BE2C (cell line): ENCODE measurements at regions not wholly inside any gene's neighbourhood (a gene's known extent, or its start where the extent isn't known, plus 50 kb on each side); places are given as distances from the start of the nearest gene placed in this dataset.

Source experiments
- DNase-seq: peaks from one replicate; pipeline ENCODE4 v3.0.0-alpha.2; 2020
- H3K27me3 ChIP-seq: fragments of 250-450 bp; sonication (Bioruptor Pico); 2 replicates; pipeline ENCODE4 v1.5.1; 2020; ENCODE audit warnings: mild to moderate bottlenecking
- H3K36me3 ChIP-seq: fragments of 250-450 bp; sonication (Bioruptor Pico); 2 replicates; pipeline ENCODE4 v1.5.1; 2020; ENCODE audit warnings: mild to moderate bottlenecking
- H3K4me1 ChIP-seq: fragments of 250-450 bp; sonication (Bioruptor Pico); 2 replicates; pipeline ENCODE4 v1.5.1; 2020
- H3K4me3 ChIP-seq: 2 replicates; pipeline ENCODE4 v1.5.1; 2011; ENCODE audit warnings: low read depth, low read length
- H3K9me3 ChIP-seq: fragments of 250-450 bp; sonication (Bioruptor Pico); 2 replicates; pipeline ENCODE4 v1.5.1; 2020
- CTCF ChIP-seq: IDR thresholded peaks from 2 replicates; pipeline ENCODE4 v1.5.1; 2012; ENCODE audit warnings: mild to moderate bottlenecking, low read depth, low read length

GRCh38 chr12:17416748-17417147 lies 673.2 kb downstream of the RERGL start:
- TF ChIP-seq CTCF, result no peak
- Histone ChIP-seq H3K27me3 (no peaks in the 10 kb centered on the region), H3K4me3 (no peak overlapping the region), H3K4me1 (no peaks in the 10 kb centered on the region), H3K36me3 (no peaks in the 10 kb centered on the region), H3K9me3 (no peaks in the 10 kb centered on the region; the same call in 1 of the 2 replicates)
- no peak for DNase-seq

GRCh38 chr12:17414596-17414995 lies 675.4 kb downstream of the RERGL start:
- H3K4me1 ChIP-seq, result no peaks in the 10 kb centered on the region
- H3K4me3 ChIP-seq, result no peak overlapping the region
- no peaks in the 10 kb centered on the region for H3K27me3 ChIP-seq
- DNase-seq, result no peak
- no peak for TF ChIP-seq CTCF
- H3K36me3 ChIP-seq, result no peaks in the 10 kb centered on the region
- H3K9me3 ChIP-seq, result no peaks in the 10 kb centered on the region; the same call in none of the 2 replicates

GRCh38 chr12:17411662-17412061 lies 678.3 kb downstream of the RERGL start:
- Histone ChIP-seq H3K36me3 (no peaks in the 10 kb centered on the region), H3K9me3 (no peaks in the 10 kb centered on the region; the same call in none of the 2 replicates), H3K4me1 (no peaks in the 10 kb centered on the region), H3K4me3 (no peak overlapping the region), H3K27me3 (no peaks in the 10 kb centered on the region)
- no peak for TF ChIP-seq CTCF
- DNase-seq, result no peak

- H3K36me3 ChIP-seq, result no peaks in the 10 kb centered on the region
- H3K4me3 ChIP-seq, result no peak overlapping the region
- no peaks in the 10 kb centered on the region for H3K9me3 ChIP-seq
- no peak for DNase-seq
- H3K27me3 ChIP-seq, result no peaks in the 10 kb centered on the region
- H3K4me1 ChIP-seq, result no peaks in the 10 kb centered on the region
- TF ChIP-seq CTCF, result no peak
These were observed 701.3 kb downstream of the RERGL start for GRCh38 chr12:17388679-17389078.

- Histone ChIP-seq H3K4me1 (no peaks in the 10 kb centered on the region), H3K36me3 (no peaks in the 10 kb centered on the region), H3K4me3 (no peak overlapping the region), H3K27me3 (no peaks in the 10 kb centered on the region), H3K9me3 (no peaks in the 10 kb centered on the region)
- DNase-seq, result no peak
- TF ChIP-seq CTCF, result no peak
These were observed 706.7 kb downstream of the RERGL start for GRCh38 chr12:17383321-17383720.

- Histone ChIP-seq H3K36me3 (no peaks in the 10 kb centered on the region), H3K27me3 (no peaks in the 10 kb centered on the region), H3K9me3 (no peaks in the 10 kb centered on the region), H3K4me3 (no peak overlapping the region), H3K4me1 (no peaks in the 10 kb centered on the region)
- DNase-seq, result no peak
- no peak for TF ChIP-seq CTCF
These were observed 708.8 kb downstream of the RERGL start for GRCh38 chr12:17381211-17381610.
